HG02642 (cell line): ENCODE measurements at regions not wholly inside any gene's neighbourhood (a gene's known extent, or its start where the extent isn't known, plus 50 kb on each side); places are given as distances from the start of the nearest gene placed in this dataset.
"Not testable (repeated sequence)": the region's sequence is repeated elsewhere in the genome, so short reads cannot be mapped to it uniquely, and the experiment has no call there.

Source experiments
- ATAC-seq: cut with Tn5 transposase; IDR thresholded peaks from one replicate; pipeline ENCODE4 v1.9.1; 2021; ENCODE audit warnings: mild to moderate bottlenecking; ENCODE audit not compliant: unreplicated experiment, poor library complexity

GRCh38 chrX:140447150-140447549 lies 57.7 kb downstream of the SOX3 start:
- ATAC-seq = no peak

GRCh38 chrX:140440876-140441275 lies 64.0 kb downstream of the SOX3 start:
- ATAC-seq = no peak

- no peak for ATAC-seq
Observed at GRCh38 chrX:140439476-140439875, 65.4 kb downstream of the SOX3 start.

- ATAC-seq = no peak
Observed at GRCh38 chrX:140434347-140434746, 70.5 kb downstream of the SOX3 start.

GRCh38 chrX:140433582-140433981 lies 71.3 kb downstream of the SOX3 start:
- ATAC-seq = no peak

GRCh38 chrX:140432346-140433175 lies 72.3 kb downstream of the SOX3 start:
- ATAC-seq = no peak

GRCh38 chrX:140431521-140431920 lies 73.3 kb downstream of the SOX3 start:
- no peak for ATAC-seq

GRCh38 chrX:140425712-140426395 lies 79.0 kb downstream of the SOX3 start:
- ATAC-seq = no peak

DNA sequence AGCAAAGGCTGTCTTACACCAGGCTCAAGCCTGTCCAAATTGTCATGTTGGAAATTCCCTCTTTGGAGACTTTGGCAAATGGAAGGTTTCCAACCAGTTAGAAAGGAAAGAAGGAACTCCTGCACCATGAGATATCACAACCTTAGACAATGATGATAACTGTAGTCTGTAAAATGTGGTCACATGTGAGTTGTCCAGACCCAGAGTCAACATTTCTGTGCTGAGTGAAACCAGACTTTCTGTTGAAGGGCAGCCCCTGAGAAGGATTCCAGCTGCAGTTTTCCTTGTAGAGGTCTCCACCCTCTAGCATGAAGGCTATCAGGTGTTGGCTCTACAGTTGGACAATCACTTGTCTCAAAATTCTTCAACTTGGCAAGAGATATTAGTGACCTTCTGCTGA lies 82.4 kb downstream of the SOX3 start:
- no peak for ATAC-seq

- not testable (repeated sequence) for ATAC-seq
Observed at GRCh38 chrX:140402131-140402530, 102.7 kb downstream of the SOX3 start.

GRCh38 chrX:140396326-140396725 lies 108.5 kb downstream of the SOX3 start:
- ATAC-seq = not testable (repeated sequence)

DNA sequence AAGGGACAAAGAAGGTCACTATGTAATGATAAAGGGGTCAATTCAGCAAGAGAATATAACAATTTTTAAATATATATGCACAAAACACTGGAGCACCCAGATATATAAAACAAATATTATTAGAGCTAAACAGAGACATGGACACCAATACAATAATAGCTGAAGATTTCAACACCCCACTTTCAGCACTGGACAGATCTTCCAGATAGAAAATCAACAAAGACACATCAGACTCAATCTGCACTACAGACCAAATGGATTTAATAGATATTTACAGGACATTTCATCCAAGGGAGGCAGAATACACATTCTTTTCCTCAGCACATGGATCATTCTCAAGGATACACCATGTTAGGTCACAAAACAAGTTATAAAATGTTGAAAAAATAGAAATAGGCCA lies 111.4 kb downstream of the SOX3 start:
- no peak for ATAC-seq

- no peak for ATAC-seq
Observed at GRCh38 chrX:140391313-140391712, 113.6 kb downstream of the SOX3 start.

DNA sequence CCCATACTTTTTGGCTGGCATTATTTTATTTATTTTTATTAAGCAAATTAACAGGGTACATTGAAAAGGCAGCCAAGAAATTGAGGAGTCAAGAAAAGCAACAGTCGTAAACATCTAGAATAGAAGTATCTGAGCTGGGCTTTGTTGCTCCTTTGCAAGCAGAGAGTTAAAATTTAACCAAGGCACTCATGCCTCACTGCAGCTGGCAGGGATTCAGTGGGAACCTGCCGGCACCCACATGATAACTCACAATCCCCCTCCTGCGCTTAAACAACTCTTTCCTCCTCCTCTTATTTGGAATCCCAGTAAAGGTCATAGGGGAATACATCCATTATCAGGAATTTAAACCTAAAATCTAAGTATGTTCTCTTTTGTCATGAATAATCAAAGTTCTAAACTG lies 115.5 kb downstream of the SOX3 start:
- ATAC-seq = no peak

GRCh38 chrX:140362861-140363260 lies 142.0 kb downstream of the SOX3 start:
- no peak for ATAC-seq

GRCh38 chrX:140360924-140361323 lies 143.9 kb downstream of the SOX3 start:
- no peak for ATAC-seq

- no peak for ATAC-seq
Observed at GRCh38 chrX:140360284-140360683, 144.6 kb downstream of the SOX3 start.

GRCh38 chrX:140355922-140356321 lies 148.9 kb downstream of the SOX3 start:
- ATAC-seq = no peak

DNA sequence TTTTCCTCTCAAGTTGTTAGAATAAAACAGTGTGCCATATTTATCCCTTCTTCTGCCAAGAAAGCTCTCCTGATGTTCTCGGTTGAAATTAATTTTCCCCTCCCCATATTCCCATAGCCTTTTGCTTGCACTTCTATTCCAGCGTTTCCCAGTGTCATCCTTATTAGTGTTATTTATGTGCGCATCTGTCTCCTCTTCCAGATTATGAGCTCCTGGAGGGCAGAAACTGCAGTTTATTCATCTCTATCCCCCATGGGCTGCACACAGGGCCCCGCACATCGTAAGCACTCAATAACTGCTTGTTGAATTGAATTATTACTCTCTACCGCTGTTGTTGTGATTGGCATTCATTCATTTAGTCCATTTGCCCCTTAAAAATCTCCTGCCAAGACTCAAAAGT lies 149.4 kb downstream of the SOX3 start:
- ATAC-seq = no peak

GRCh38 chrX:140354431-140355120 lies 150.3 kb downstream of the SOX3 start:
- no peak for ATAC-seq

DNA sequence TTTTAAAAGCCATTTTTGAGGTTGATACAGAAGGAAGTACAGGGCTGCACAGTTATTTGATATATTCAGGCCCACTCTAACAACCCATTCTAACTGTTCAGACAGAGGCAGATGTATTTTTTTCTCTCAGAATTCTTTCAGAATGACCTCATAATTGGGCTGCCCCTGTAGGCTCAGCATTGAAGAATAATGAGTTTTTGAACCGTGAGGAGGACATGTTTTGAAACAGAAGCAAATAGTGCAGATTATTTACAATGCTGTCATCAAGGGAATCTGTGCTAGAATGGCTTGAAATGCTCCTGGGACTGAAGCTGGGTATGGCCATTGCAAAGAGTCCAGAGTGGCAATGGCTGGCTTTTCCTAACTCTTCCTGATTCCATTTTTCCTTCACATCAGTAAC lies 158.1 kb downstream of the SOX3 start:
- ATAC-seq = no peak
